ENCODE measurements at regions not wholly inside any gene's neighbourhood (a gene's known extent, or its start where the extent isn't known, plus 50 kb on each side); places are given as distances from the start of the nearest gene placed in this dataset.

DNA sequence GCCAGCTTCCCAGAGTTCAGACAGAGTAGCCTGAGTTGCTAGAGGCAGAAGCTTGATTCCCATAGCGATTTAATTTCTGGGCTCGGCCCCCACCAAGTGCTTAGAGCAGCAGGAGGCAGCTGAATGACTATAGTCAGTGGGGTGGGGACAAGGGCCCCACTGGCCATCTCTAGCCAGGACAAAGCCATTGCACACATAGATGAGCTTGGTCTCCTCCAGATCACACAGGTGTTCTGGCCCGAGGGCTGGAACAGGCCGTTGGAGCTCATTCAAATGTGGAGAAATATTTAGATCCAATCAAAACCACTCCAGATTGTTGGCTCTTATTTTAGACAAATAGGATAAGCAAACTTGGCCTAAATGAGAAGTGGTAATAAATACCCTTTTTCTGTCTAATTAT is 287.3 kb upstream of the NCKAP5 start:
- TF ChIP-seq, protein P1, sequence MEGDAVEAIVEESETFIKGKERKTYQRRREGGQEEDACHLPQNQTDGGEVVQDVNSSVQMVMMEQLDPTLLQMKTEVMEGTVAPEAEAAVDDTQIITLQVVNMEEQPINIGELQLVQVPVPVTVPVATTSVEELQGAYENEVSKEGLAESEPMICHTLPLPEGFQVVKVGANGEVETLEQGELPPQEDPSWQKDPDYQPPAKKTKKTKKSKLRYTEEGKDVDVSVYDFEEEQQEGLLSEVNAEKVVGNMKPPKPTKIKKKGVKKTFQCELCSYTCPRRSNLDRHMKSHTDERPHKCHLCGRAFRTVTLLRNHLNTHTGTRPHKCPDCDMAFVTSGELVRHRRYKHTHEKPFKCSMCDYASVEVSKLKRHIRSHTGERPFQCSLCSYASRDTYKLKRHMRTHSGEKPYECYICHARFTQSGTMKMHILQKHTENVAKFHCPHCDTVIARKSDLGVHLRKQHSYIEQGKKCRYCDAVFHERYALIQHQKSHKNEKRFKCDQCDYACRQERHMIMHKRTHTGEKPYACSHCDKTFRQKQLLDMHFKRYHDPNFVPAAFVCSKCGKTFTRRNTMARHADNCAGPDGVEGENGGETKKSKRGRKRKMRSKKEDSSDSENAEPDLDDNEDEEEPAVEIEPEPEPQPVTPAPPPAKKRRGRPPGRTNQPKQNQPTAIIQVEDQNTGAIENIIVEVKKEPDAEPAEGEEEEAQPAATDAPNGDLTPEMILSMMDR (IDR thresholded peaks at IDR 0.05; ENCODE audit: low read depth, low read length) = no peak
- no peak overlapping the region for H3K4me3 ChIP-seq (ENCODE audit: low read depth, low read length)

DNA sequence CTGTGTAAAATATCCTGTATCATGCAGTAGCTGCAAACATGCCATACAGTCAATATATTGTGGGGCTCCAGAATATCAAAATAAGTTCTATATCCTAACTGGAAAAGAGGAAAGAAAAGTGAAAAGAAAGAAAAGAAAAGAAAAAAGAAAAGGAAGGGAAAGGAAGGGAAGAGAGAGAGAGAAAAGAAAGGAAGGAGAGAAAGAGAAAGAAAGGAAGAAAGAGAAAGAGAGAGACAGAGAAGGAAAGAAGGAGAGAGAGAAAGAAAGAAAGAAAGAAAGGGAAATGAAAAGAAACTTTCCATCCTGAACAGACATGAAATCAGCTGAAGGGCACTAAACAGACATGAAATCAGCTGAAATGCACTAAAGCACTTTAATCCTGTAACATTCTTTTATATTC is 288.4 kb upstream of the NCKAP5 start:
- TF ChIP-seq, protein P1 (IDR thresholded peaks at IDR 0.05; ENCODE audit: low read depth, low read length) = no peak
- H3K4me3 ChIP-seq (ENCODE audit: low read depth, low read length) = no peak overlapping the region

DNA sequence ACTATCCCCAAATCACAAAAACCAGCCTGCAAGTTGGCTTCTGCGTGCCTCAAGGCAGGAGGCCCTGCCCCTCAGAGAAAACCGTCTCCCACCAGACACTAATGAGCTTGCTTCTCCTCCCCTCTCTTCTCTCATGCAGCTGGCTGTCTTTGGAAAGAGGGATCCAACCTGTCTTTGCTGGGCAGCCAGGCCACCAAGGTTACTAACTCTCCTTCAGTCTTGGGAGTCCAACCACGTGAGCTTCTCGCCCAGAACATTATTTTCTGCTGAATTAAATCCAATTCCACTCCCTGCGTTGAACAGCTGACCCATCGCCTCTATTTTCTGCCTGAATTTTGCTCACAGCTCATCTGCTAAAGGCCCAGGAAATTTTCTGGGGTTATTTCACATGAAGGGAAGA is 291.3 kb upstream of the NCKAP5 start:
- TF ChIP-seq, protein P1 (IDR thresholded peaks at IDR 0.05; ENCODE audit: low read depth, low read length) = no peak
- no peak overlapping the region for H3K4me3 ChIP-seq (ENCODE audit: low read depth, low read length)

DNA sequence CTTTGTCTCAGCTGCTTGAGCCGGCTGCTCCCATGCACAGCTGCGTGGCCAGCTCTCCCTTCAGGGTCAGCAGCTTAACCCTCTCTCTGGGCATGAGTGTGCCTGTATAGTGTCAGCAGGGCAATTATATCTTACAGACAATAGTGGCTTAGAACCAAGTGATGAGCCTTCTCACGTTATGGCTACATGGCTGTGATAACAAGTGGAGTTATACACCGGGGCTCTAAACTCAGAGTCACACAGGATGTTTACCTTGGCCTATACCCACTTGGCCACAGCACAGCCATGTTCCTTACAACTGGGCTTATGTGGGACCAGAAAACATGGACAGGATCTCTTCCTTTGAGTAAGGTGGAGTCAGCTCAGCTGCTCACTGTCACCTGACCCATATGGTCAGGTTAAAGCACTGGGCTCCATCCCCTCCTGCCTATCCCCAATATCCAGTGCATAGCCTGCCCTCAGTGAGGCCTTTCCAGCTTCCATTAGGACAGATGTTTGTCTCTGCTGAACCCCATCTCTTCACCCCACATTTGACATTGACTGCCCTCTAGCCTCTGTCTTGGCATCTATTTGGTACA is 294.2 kb upstream of the NCKAP5 start:
- TF ChIP-seq, protein P1 (IDR thresholded peaks at IDR 0.05; ENCODE audit: low read depth, low read length) = no peak
- H3K4me3 ChIP-seq (ENCODE audit: low read depth, low read length) = no peak overlapping the region

DNA sequence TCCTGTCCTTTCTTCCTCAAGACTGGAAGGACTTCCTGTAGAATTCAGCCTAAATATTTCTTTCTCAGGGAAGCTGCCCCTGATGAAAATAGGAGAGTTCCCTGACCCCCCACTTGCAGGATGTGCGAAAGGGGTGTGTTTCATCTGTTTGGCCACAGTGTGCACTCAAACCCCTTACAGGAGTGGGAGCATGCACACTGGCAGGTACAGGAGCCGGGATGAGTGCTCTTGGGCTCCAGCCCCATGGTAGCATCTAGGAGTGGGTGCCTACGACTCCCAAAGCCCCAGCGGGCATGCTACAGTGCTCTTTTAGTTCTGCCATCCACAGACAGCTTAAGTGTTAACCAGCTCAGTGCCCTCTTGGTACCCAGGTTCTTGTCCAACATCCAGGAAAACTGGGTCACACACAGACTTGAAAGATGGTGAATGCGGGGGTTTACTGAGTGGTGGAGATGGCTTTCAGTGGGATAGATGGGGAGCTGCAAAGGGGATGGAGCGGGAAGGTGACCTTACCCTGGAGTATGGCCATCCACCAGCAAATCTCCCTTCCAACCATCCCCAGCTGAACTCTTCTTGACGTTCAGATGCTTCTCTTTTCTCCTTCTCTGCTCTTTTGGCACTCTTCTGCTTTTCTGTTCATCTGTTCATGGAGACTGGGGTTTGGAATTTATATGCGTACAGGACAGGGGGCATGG is 295.0 kb upstream of the NCKAP5 start:
- TF ChIP-seq, protein P1 (IDR thresholded peaks at IDR 0.05; ENCODE audit: low read depth, low read length) = no peak
- no peak overlapping the region for H3K4me3 ChIP-seq (ENCODE audit: low read depth, low read length)

DNA sequence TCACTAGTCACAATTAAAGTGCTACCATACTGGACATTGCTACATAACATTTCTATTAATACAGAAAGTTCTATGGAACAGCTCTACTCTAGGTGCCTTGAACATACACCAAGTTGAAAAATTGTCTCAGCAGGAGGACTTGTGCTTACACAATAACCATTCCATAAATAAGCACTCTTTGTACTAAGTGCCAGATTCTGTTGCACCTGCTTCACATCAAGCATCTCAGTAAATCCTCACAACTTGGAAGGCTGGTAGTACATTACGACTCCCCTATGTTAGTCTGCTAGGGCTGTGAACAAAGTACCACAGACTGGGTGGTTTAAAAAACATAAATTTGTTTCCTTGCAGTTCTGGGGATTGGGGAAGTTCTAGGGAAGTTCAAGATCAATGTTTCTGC is 296.9 kb upstream of the NCKAP5 start:
- TF ChIP-seq, protein P1 (IDR thresholded peaks at IDR 0.05; ENCODE audit: low read depth, low read length) = no peak
- no peak overlapping the region for H3K4me3 ChIP-seq (ENCODE audit: low read depth, low read length)

DNA sequence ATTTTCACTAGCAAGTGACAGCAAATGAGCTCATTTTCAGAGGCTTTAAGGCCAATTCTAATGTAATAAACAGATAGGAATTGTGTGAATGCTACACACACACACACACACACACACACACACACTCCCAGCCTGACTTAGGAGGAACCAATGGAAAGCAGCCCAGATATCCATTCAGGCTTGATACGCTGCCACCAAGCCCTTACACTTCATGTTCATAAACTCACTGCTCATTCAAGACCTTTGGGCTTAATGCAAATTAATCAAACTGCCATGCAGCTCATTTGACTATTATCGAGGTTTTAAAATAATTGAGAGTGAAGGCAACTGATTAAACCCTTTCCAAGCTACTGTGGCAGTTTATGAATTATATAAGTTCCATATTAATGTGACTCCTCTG is 298.9 kb upstream of the NCKAP5 start:
- TF ChIP-seq, protein P1 (IDR thresholded peaks at IDR 0.05; ENCODE audit: low read depth, low read length) = no peak
- H3K4me3 ChIP-seq (ENCODE audit: low read depth, low read length) = no peak overlapping the region
